ENCODE measurements at regions not wholly inside any gene's neighbourhood (a gene's known extent, or its start where the extent isn't known, plus 50 kb on each side); places are given as distances from the start of the nearest gene placed in this dataset.

DNA sequence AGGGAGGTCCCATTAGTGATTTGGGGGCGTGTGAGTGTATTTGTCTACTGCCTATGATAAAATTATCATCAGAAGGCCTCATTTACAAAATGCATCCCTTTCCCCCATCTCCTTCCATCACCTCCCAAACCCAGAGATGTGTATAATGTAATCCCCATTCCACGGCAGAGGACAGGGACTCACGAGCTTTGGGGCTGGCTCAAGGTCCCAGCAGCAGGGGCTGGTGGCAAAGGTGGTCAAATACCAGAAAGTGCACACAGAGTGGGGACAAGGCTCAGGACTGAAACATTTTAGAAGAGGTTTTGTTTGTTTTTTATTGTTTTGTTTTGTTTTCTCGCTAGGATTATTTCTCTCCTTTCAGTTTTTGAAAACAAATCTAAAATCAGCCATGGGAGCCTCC, 68.5 kb upstream of the TOP1 start:
- Histone ChIP-seq H2AFZ (ENCODE audit: low read length) (no peak overlapping the region), H3K4me1 (ENCODE audit: insufficient read depth, low read length) (peaks cover 7% of the 10 kb centered on the region)
- TF ChIP-seq, protein P1, sequence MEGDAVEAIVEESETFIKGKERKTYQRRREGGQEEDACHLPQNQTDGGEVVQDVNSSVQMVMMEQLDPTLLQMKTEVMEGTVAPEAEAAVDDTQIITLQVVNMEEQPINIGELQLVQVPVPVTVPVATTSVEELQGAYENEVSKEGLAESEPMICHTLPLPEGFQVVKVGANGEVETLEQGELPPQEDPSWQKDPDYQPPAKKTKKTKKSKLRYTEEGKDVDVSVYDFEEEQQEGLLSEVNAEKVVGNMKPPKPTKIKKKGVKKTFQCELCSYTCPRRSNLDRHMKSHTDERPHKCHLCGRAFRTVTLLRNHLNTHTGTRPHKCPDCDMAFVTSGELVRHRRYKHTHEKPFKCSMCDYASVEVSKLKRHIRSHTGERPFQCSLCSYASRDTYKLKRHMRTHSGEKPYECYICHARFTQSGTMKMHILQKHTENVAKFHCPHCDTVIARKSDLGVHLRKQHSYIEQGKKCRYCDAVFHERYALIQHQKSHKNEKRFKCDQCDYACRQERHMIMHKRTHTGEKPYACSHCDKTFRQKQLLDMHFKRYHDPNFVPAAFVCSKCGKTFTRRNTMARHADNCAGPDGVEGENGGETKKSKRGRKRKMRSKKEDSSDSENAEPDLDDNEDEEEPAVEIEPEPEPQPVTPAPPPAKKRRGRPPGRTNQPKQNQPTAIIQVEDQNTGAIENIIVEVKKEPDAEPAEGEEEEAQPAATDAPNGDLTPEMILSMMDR (IDR thresholded peaks at IDR 0.05; ENCODE audit: extremely low read depth, low read depth, low read length), result no peak

DNA sequence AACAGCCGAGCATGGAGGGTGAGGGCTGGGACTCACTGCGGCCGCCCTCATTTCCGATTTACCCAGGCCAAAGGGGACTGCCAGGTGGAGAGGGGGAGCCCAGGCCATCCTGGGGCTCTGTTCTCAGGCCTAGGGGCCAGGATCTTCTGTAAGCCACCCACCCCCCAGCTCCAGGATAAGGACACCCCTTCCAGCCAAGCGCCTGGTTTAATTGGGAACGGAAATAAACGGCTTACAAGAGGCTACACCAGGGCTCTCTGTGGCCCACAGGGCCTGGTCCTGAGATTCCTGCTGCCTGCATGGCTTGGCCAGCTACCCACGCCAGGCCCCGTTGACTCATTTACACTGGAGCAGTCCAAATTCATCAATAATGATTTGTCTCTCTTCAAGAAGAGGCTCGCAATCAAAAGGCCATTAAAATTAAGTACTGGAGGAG, 68.1 kb upstream of the TOP1 start:
- H3K4me1 ChIP-seq (ENCODE audit: insufficient read depth, low read length), result peaks cover 7% of the 10 kb centered on the region
- no peaks in the 10 kb centered on the region for H3K36me3 ChIP-seq (ENCODE audit: insufficient read depth, low read length)
- no peak overlapping the region for H3K4me3 ChIP-seq (ENCODE audit: insufficient read depth, low read length)
- H3K4me2 ChIP-seq (ENCODE audit: insufficient read depth, low read length), result no peak overlapping the region
- peak; percentile 3 for DNase-seq (ENCODE audit: insufficient read length, low spot score, missing footprints)
- H3K27me3 ChIP-seq (ENCODE audit: insufficient read depth, low read length), result no peaks in the 10 kb centered on the region
- H3K27ac ChIP-seq (ENCODE audit: low read depth, low read length), result no peak overlapping the region
- H2AFZ ChIP-seq (ENCODE audit: low read length), result no peak overlapping the region
- TF ChIP-seq, protein P1 (IDR thresholded peaks at IDR 0.05; ENCODE audit: extremely low read depth, low read depth, low read length), result no peak
- H4K20me1 ChIP-seq (ENCODE audit: insufficient read depth, low read length), result no peaks in the 10 kb centered on the region
- H3K79me2 ChIP-seq (ENCODE audit: insufficient read depth, low read length), result no peaks in the 10 kb centered on the region
- no peaks in the 10 kb centered on the region for H3K9me3 ChIP-seq (ENCODE audit: low read depth, low read length)

More for the DNA sequence above, 68.5 kb upstream of the TOP1 start:
- no peaks in the 10 kb centered on the region for H3K9me3 ChIP-seq (ENCODE audit: low read depth, low read length)
- no peak overlapping the region for H3K4me3 ChIP-seq (ENCODE audit: insufficient read depth, low read length)
- H3K27me3 ChIP-seq (ENCODE audit: insufficient read depth, low read length), result no peaks in the 10 kb centered on the region
- no peak for DNase-seq (ENCODE audit: insufficient read length, low spot score, missing footprints)
- H3K36me3 ChIP-seq (ENCODE audit: insufficient read depth, low read length), result no peaks in the 10 kb centered on the region
- no peak overlapping the region for H3K27ac ChIP-seq (ENCODE audit: low read depth, low read length)
- H3K79me2 ChIP-seq (ENCODE audit: insufficient read depth, low read length), result no peaks in the 10 kb centered on the region
- no peaks in the 10 kb centered on the region for H4K20me1 ChIP-seq (ENCODE audit: insufficient read depth, low read length)
- H3K4me2 ChIP-seq (ENCODE audit: insufficient read depth, low read length), result no peak overlapping the region

DNA sequence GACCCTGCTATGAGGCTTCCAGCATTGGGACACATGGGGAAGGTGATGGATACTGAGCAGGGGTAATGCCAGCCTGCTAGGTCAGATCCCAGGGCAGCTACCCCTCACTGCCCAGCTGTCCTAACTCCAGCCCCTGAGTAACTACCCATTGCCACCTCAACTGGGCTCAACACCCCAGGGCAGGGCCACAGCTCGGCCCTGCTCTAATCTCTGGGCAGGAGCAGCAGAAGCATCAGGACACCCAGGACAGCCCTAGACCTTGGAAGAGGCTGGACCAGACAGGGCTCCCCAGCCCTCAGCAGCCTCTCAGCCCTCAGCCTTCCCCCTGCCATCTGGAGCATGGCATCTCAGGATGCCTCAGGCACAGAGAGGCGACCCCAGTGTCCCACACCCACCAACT, 67.4 kb upstream of the TOP1 start:
- TF ChIP-seq, protein P1 (IDR thresholded peaks at IDR 0.05; ENCODE audit: extremely low read depth, low read depth, low read length), result no peak
- no peaks in the 10 kb centered on the region for H3K27me3 ChIP-seq (ENCODE audit: insufficient read depth, low read length)
- no peak overlapping the region for H2AFZ ChIP-seq (ENCODE audit: low read length)
- DNase-seq (ENCODE audit: insufficient read length, low spot score, missing footprints), result peak; percentile 11
- H4K20me1 ChIP-seq (ENCODE audit: insufficient read depth, low read length), result no peaks in the 10 kb centered on the region
- no peaks in the 10 kb centered on the region for H3K9me3 ChIP-seq (ENCODE audit: low read depth, low read length)
- no peaks in the 10 kb centered on the region for H3K79me2 ChIP-seq (ENCODE audit: insufficient read depth, low read length)
- H3K4me3 ChIP-seq (ENCODE audit: insufficient read depth, low read length), result no peak overlapping the region
- H3K4me1 ChIP-seq (ENCODE audit: insufficient read depth, low read length), result peaks cover 7% of the 10 kb centered on the region
- H3K36me3 ChIP-seq (ENCODE audit: insufficient read depth, low read length), result no peaks in the 10 kb centered on the region
- H3K27ac ChIP-seq (ENCODE audit: low read depth, low read length), result no peak overlapping the region
- H3K4me2 ChIP-seq (ENCODE audit: insufficient read depth, low read length), result no peak overlapping the region

DNA sequence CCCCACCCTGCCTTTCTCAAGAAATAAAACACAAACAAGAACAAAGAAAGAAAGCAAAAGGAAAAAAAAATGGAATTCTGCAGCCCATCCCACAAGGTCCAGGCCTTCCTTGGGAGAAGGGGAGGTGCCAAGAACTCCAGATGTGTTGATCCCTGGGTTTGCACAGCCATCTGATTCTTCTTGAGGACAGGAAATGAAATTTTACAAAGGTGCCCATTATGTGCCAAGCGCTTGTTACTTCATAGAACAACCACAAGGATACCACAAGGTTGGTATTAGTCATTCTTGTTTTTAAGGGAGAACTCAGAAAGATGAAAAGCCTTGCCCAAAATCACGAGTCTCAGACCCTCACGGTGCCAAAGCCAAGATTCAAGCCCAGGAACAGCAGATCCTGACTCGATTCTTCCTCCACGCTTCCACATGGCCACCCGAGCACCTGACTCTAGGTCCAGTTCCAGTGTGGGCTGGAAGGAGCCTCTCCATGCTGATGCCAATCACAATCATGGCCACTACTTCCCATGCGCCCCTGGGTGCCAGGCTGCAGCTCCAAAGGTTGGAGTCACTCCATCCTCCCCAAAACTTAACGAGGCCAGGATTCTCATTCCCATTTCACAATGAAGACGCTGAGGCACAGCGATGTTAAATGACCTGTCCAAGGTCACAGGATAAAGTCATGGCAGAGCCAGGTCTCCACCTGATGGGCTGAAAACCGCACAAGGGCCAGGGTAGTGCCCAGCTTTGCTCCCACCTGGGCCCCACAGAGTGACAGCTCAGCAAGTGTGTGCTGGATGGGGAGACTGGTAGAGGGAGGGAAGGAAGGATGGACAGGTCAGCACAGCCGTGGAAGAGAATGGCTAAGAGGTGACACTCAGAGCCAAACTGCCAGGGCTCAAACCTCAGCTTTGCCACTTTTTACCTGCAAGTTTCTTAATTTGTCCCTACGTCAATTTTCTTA, 66.7 kb upstream of the TOP1 start:
- Histone ChIP-seq H3K9me3 (ENCODE audit: low read depth, low read length) (no peaks in the 10 kb centered on the region), H3K4me3 (ENCODE audit: insufficient read depth, low read length) (no peak overlapping the region), H3K27ac (ENCODE audit: low read depth, low read length) (no peak overlapping the region), H3K4me1 (ENCODE audit: insufficient read depth, low read length) (peaks cover 7% of the 10 kb centered on the region), H3K27me3 (ENCODE audit: insufficient read depth, low read length) (no peaks in the 10 kb centered on the region), H2AFZ (ENCODE audit: low read length) (no peak overlapping the region), H3K4me2 (ENCODE audit: insufficient read depth, low read length) (no peak overlapping the region), H3K36me3 (ENCODE audit: insufficient read depth, low read length) (no peaks in the 10 kb centered on the region), H4K20me1 (ENCODE audit: insufficient read depth, low read length) (no peaks in the 10 kb centered on the region), H3K79me2 (ENCODE audit: insufficient read depth, low read length) (no peaks in the 10 kb centered on the region)
- TF ChIP-seq, protein P1 (IDR thresholded peaks at IDR 0.05; ENCODE audit: extremely low read depth, low read depth, low read length), result no peak
- DNase-seq (ENCODE audit: insufficient read length, low spot score, missing footprints), result peak; percentile 9

All from osteoblast (primary cell).